ENCODE measurements at regions not wholly inside any gene's neighbourhood (a gene's known extent, or its start where the extent isn't known, plus 50 kb on each side); places are given as distances from the start of the nearest gene placed in this dataset.

DNA sequence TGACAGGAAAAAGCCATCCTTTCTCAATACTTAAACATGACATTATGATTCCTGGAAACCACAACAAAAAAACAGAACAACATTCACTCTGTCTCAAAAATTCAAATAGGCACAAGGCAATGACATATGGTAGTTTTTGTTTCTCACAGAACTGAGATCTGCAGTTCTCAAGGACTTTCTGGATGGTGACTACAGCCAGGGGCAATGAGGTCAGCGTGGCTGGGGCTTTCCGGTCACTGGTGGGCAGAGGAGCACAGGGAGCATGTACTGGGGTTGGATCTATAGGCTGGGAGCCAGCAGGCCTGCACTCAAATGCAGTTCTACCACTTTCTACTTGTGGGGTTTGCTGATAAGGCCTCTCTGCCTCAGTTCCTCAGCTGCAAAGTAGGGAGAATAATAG is 72.0 kb downstream of the CTAGE1 start:
- no peak for ATAC-seq
- Histone ChIP-seq H3K27ac (peak overlapping the region in 3 of 4 donors; percentile 50 to 82 (median 69)), H3K4me3 (no peak overlapping the region), H3K27me3 (peaks cover 8% of the 10 kb centered on the region), H3K4me1 (peaks cover 0 to 45% (median 10%) of the 10 kb centered on the region in 3 donors), H3K36me3 (no peaks in the 10 kb centered on the region), H3K9me3 (no peaks in the 10 kb centered on the region)
- TF ChIP-seq, protein P1, sequence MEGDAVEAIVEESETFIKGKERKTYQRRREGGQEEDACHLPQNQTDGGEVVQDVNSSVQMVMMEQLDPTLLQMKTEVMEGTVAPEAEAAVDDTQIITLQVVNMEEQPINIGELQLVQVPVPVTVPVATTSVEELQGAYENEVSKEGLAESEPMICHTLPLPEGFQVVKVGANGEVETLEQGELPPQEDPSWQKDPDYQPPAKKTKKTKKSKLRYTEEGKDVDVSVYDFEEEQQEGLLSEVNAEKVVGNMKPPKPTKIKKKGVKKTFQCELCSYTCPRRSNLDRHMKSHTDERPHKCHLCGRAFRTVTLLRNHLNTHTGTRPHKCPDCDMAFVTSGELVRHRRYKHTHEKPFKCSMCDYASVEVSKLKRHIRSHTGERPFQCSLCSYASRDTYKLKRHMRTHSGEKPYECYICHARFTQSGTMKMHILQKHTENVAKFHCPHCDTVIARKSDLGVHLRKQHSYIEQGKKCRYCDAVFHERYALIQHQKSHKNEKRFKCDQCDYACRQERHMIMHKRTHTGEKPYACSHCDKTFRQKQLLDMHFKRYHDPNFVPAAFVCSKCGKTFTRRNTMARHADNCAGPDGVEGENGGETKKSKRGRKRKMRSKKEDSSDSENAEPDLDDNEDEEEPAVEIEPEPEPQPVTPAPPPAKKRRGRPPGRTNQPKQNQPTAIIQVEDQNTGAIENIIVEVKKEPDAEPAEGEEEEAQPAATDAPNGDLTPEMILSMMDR (IDR thresholded peaks at IDR 0.05): no peak
- TF ChIP-seq POLR2A (IDR thresholded peaks at IDR 0.05): no peak
- no peak for TF ChIP-seq POLR2AphosphoS5 (IDR thresholded peaks at IDR 0.05)
- TF ChIP-seq EP300 (IDR thresholded peaks at IDR 0.05): no peak
- WGBS, 2 donors (ENCODE audit: low coverage in 1 of 2): 57% methylated on average over 2 of the region's 2 CpGs; no CpG with 5 or more reads in 1 of the 2 donors

DNA sequence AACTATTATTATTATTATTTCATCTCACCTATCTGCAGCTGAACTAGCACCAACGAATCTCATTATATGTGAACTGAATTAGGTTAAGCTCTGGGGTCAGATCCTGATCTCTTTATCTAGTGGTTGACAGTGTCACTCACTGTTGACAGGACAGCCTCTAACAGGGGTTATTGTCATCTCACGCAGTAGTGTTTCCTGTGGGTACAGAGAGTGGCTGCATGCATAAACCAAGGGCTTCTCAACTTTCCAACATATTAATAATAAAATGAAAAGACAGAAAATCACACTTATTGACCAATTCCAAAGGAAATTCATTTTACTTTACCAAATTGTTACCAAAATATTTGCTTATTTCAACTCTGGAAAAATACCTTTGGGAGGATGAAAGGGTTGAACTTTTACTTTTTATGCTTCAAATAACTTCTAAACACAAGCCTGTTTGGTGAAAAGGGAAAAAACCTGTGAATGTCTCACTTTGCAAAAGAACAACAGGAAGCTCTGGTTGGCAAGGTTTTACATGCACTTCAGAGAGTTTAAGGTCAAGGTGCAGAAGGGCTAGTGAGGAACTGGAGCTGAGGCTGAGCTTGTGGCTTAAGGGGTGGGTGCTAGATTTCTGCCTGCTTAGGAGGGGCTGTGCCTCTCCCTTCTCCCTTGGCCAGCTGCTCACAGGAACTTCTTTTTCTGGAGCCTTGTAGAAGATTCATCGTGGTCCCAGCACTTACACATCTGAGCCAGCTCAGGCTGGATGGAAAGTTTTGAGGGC is 72.6 kb downstream of the CTAGE1 start:
- no peak for ATAC-seq
- Histone ChIP-seq H3K27me3 (peaks cover 8% of the 10 kb centered on the region), H3K9me3 (no peaks in the 10 kb centered on the region), H3K27ac (peak overlapping the region in 1 of 4 donors; percentile 82), H3K4me1 (peaks cover 0 to 45% (median 10%) of the 10 kb centered on the region in 3 donors), H3K4me3 (no peak overlapping the region), H3K36me3 (no peaks in the 10 kb centered on the region)
- TF ChIP-seq POLR2AphosphoS5 (IDR thresholded peaks at IDR 0.05): no peak
- no peak for TF ChIP-seq EP300 (IDR thresholded peaks at IDR 0.05)
- TF ChIP-seq, protein P1 (IDR thresholded peaks at IDR 0.05): no peak
- TF ChIP-seq POLR2A (IDR thresholded peaks at IDR 0.05): no peak
- WGBS, 2 donors (ENCODE audit: low coverage in 1 of 2): 54 to 70% methylated on average over 2 to 3 of the region's 3 CpGs

DNA sequence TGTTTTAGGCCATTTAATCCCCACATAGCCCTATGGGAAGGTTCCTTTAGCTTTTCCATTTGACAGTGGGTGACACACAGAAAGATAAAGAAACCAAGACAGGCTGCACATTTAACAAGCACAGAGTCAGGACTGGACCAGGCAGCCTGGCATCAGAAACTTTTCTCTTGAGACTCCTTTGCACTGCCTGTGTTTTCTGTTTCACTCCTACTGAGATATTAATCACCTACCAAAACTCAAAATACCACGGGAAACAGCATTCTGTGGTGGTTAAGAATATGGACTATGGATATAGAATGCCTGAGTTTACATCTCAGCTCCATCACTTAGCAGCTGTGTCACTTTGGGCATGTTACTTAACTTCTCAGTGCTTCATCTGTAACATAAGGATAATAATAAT is 73.3 kb downstream of the CTAGE1 start:
- Histone ChIP-seq H3K9me3 (no peaks in the 10 kb centered on the region), H3K4me3 (no peak overlapping the region), H3K27ac (no peak overlapping the region), H3K36me3 (no peaks in the 10 kb centered on the region), H3K4me1 (peaks cover 0 to 43% (median 10%) of the 10 kb centered on the region in 3 donors), H3K27me3 (peaks cover 8% of the 10 kb centered on the region)
- whole genome bisulfite sequencing, 2 donors (ENCODE audit: low coverage in 1 of 2): 75 to 100% methylated on average over 1 of the region's 1 CpG
- TF ChIP-seq POLR2AphosphoS5 (IDR thresholded peaks at IDR 0.05): no peak
- TF ChIP-seq EP300 (IDR thresholded peaks at IDR 0.05): no peak
- no peak for TF ChIP-seq POLR2A (IDR thresholded peaks at IDR 0.05)
- TF ChIP-seq, protein P1 (IDR thresholded peaks at IDR 0.05): no peak
- no peak for ATAC-seq

DNA sequence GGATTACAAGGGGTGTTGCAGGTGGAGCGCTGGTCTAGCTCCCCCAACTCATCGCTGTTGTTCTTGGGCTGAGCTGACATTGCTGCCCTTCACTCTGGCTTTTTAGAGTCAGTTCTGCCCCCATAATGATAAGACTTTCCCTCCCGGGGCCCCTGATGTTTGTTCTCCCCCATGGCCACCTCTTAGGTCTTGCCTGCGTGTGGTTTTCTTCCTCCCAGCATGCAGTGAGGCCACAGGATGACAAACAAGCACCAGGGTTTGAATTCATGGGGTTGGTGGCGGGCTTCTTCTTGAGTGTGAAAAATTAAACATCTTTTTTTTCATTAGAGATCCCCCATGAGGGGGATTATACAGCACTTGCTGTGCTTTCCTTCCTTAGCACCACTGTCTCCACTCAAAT is 74.1 kb downstream of the CTAGE1 start:
- TF ChIP-seq EP300 (IDR thresholded peaks at IDR 0.05) (no peak), POLR2AphosphoS5 (IDR thresholded peaks at IDR 0.05) (no peak), POLR2A (IDR thresholded peaks at IDR 0.05) (no peak)
- TF ChIP-seq, protein P1 (IDR thresholded peaks at IDR 0.05): no peak
- Histone ChIP-seq H3K9me3 (no peaks in the 10 kb centered on the region), H3K4me1 (peaks cover 0 to 35% (median 4%) of the 10 kb centered on the region in 3 donors), H3K27ac (no peak overlapping the region), H3K4me3 (no peak overlapping the region), H3K27me3 (peaks cover under 1% of the 10 kb centered on the region), H3K36me3 (no peaks in the 10 kb centered on the region)
- 83 to 93% methylated on average over 1 to 2 of the region's 5 CpGs for WGBS, 2 donors (ENCODE audit: low coverage in 1 of 2)
- no peak for ATAC-seq

DNA sequence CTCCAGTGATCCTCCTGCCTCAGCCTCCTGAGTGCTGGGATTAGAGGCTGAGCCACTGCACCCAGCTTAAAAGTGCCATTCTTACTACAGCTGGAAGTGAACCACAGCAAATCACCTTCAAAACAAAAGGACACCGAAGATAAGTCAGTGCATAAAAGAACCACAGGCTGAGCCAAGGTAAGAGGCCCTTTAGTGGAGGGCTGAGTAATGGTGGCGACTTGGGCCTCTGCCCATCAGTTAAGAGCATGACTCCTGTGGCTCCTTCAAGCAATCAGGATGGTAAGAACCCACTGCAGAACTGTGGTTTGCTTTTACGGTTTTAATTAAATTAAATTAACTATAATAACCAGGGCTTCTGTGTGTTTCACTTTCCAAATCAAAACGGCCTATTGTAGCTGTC is 75.1 kb downstream of the CTAGE1 start:
- Histone ChIP-seq H3K27me3 (no peaks in the 10 kb centered on the region), H3K36me3 (no peaks in the 10 kb centered on the region), H3K4me1 (peaks cover 0 to 34% (median 4%) of the 10 kb centered on the region in 3 donors), H3K9me3 (no peaks in the 10 kb centered on the region), H3K4me3 (no peak overlapping the region), H3K27ac (no peak overlapping the region)
- WGBS, 2 donors (ENCODE audit: low coverage in 1 of 2): 69 to 77% methylated on average over 3 of the region's 4 CpGs
- ATAC-seq: no peak
- TF ChIP-seq POLR2A (IDR thresholded peaks at IDR 0.05) (no peak), POLR2AphosphoS5 (IDR thresholded peaks at IDR 0.05) (no peak), EP300 (IDR thresholded peaks at IDR 0.05) (no peak)
- TF ChIP-seq, protein P1 (IDR thresholded peaks at IDR 0.05): no peak

Data from gastroesophageal sphincter (tissue), 4 donors.